Endothelial cell of umbilical vein (primary cell): ENCODE measurements at regions not wholly inside any gene's neighbourhood (a gene's known extent, or its start where the extent isn't known, plus 50 kb on each side); places are given as distances from the start of the nearest gene placed in this dataset.

Source experiments
- BruUV-seq: library from RNA; stranded (reverse); fragments of 400-500 nt; replicated peaks from 2 replicates; lab custom pipeline; 2021; lab: Mats Ljungman, UMichigan
- CTCF ChIA-PET: fragments of 300-600, 350-600 bp; sonication (Branson Sonifier 250); formaldehyde crosslinking; loops from one replicate; lab custom pipeline; 2021; ENCODE audit warnings: antibody characterized with exemption, inconsistent platforms; lab: Charles Lee
- POLR2A ChIA-PET: fragments of 300-600, 350-600 bp; sonication (Branson Sonifier 250); formaldehyde crosslinking; loops from one replicate; lab custom pipeline; 2021; ENCODE audit warnings: antibody characterized with exemption, inconsistent platforms; lab: Charles Lee
- DNase-seq: peaks from one replicate; pipeline ENCODE4 v3.0.0-alpha.2; 2011; ENCODE audit warnings: low read depth, low spot score
- FAIRE-seq: peaks from 2 replicates; lab custom pipeline; 2011; peaks lifted over from hg19 to GRCh38; lab: Jason Lieb, UNC
- H2AFZ ChIP-seq: 2 replicates; pipeline ENCODE4 v1.6.0; 2012; ENCODE audit warnings: low read depth, low read length, control low read depth, inconsistent platforms
- H3K27ac ChIP-seq: 2 replicates; pipeline ENCODE4 v1.5.1; 2011; ENCODE audit warnings: low read depth, mild to moderate bottlenecking, control low read depth, low read length, moderate library complexity; ENCODE audit not compliant: insufficient read depth
- H3K27me3 ChIP-seq, 2 experiments: 2 replicates each; pipeline versions ENCODE4 v1.6.0 to v1.6.1; 2011; ENCODE audit warnings: low read length in 2 of 2, mixed read lengths in 1 of 2; ENCODE audit not compliant: control insufficient read depth in 2 of 2, insufficient read depth in 2 of 2
- H3K36me3 ChIP-seq, 2 experiments: 2 replicates in 1 of 2; 3 replicates in 1 of 2; pipeline ENCODE4 v1.5.1; 2011; ENCODE audit warnings: low read length in 2 of 2, mild to moderate bottlenecking in 1 of 2, moderate library complexity in 1 of 2; ENCODE audit not compliant: control insufficient read depth in 2 of 2, insufficient read depth in 2 of 2; ENCODE audit errors: extremely low read depth in 1 of 2
- H3K4me1 ChIP-seq: 3 replicates; pipeline ENCODE4 v1.5.1; 2011; ENCODE audit warnings: mild to moderate bottlenecking, low read length; ENCODE audit not compliant: control insufficient read depth, insufficient read depth; ENCODE audit errors: extremely low read depth
- H3K4me2 ChIP-seq: 2 replicates; pipeline ENCODE4 v1.6.1; 2011; ENCODE audit warnings: low read length, control low read depth, mixed read lengths; ENCODE audit not compliant: insufficient read depth
- H3K4me3 ChIP-seq, 3 experiments: fragments of 200-600 bp in 1 of 3; sonication (generic), shearing (Covaris generic) in 1 of 3; replicated peaks in 1 of 3; 2 replicates each; pipeline ENCODE4 v1.5.1; 2011 to 2016; ENCODE audit warnings: control low read depth in 3 of 3, low read length in 3 of 3, mild to moderate bottlenecking in 2 of 3, inconsistent platforms in 1 of 3, low read depth in 1 of 3, moderate library complexity in 1 of 3; ENCODE audit not compliant: insufficient read depth in 1 of 3
- H3K79me2 ChIP-seq: 2 replicates; pipeline ENCODE4 v1.6.0; 2012; ENCODE audit warnings: low read length, inconsistent platforms; ENCODE audit not compliant: control insufficient read depth, insufficient read depth
- H3K9ac ChIP-seq: replicated peaks from 2 replicates; pipeline ENCODE3; 2011; ENCODE audit warnings: low read length, control low read depth; ENCODE audit not compliant: insufficient read depth; ENCODE audit errors: extremely low read depth
- H3K9me1 ChIP-seq: replicated peaks from 3 replicates; pipeline ENCODE4 v1.6.0; 2011; ENCODE audit warnings: mild to moderate bottlenecking, low read length; ENCODE audit not compliant: control insufficient read depth, insufficient read depth; ENCODE audit errors: extremely low read depth
- H3K9me3 ChIP-seq: replicated peaks from 2 replicates; pipeline ENCODE4 v1.5.1; 2012; ENCODE audit warnings: low read length, inconsistent platforms; ENCODE audit not compliant: control insufficient read depth, insufficient read depth
- H4K20me1 ChIP-seq: replicated peaks from 2 replicates; pipeline ENCODE3; 2011; ENCODE audit warnings: mild to moderate bottlenecking, low read length; ENCODE audit not compliant: control insufficient read depth, insufficient read depth; ENCODE audit errors: extremely low read depth
- EZH2 ChIP-seq: IDR thresholded peaks from 2 replicates; pipeline ENCODE4 v1.6.1; 2012; ENCODE audit warnings: borderline replicate concordance, low read depth, mild to moderate bottlenecking, moderate library complexity, low read length, inconsistent platforms; ENCODE audit not compliant: severe bottlenecking
- FOS ChIP-seq: IDR thresholded peaks from 2 replicates; pipeline ENCODE4 v1.6.1; 2011; ENCODE audit warnings: mild to moderate bottlenecking, low read length, moderate library complexity, borderline replicate concordance; ENCODE audit not compliant: insufficient read depth
- GATA2 ChIP-seq: IDR thresholded peaks from 2 replicates; pipeline ENCODE4 v1.7.0; 2011; ENCODE audit warnings: low read depth, mild to moderate bottlenecking, moderate library complexity, mixed read lengths, low read length; ENCODE audit not compliant: insufficient read length, insufficient read depth
- JUN ChIP-seq: IDR thresholded peaks from 2 replicates; pipeline ENCODE4 v1.6.1; 2011; ENCODE audit warnings: borderline replicate concordance, low read depth; ENCODE audit not compliant: insufficient read length, insufficient read depth
- MYC ChIP-seq: IDR thresholded peaks from one replicate; pipeline ENCODE4 v1.6.1; 2011; ENCODE audit warnings: mild to moderate bottlenecking, low read depth, low read length
- POLR2A ChIP-seq: IDR thresholded peaks from 2 replicates; pipeline ENCODE4 v1.6.1; 2012; ENCODE audit warnings: low read depth, mild to moderate bottlenecking, control low read depth, low read length
- POLR2AphosphoS5 ChIP-seq: IDR thresholded peaks from 2 replicates; pipeline ENCODE4 v1.6.1; 2012; ENCODE audit warnings: low read depth, mild to moderate bottlenecking, control low read depth, low read length, moderate library complexity; ENCODE audit not compliant: insufficient read depth
- dilution Hi-C: fragments of 300-500 bp; cut with MboI; formaldehyde crosslinking; loops from one replicate; pipeline ENCODE4 v1.15.0; 2019; ENCODE audit warnings: low sequenced_read_pairs; ENCODE audit not compliant: extremely low pct_ligation_motif_present
- intact Hi-C: fragments of 100-400 bp; cut with micrococcal nuclease; formaldehyde crosslinking; loops from one replicate; pipeline ENCODE4 v1.10.0; 2022
- TF ChIP-seq, protein P1 (sequence below), 2 donors: IDR thresholded peaks; 1 replicate in 1 of 2; 2 replicates in 1 of 2; pipeline ENCODE4 v1.5.1; 2011; ENCODE audit warnings: low read length in 2 of 2, mild to moderate bottlenecking in 2 of 2, moderate library complexity in 2 of 2, control low read depth in 1 of 2, inconsistent platforms in 1 of 2, low read depth in 1 of 2; ENCODE audit not compliant: insufficient read depth in 1 of 2; ENCODE audit errors: extremely low read depth in 1 of 2
- TF ChIP-seq, protein P2 (sequence below): IDR thresholded peaks from 2 replicates; pipeline ENCODE4 v1.6.1; 2011; ENCODE audit not compliant: insufficient read depth, insufficient read length

DNA sequence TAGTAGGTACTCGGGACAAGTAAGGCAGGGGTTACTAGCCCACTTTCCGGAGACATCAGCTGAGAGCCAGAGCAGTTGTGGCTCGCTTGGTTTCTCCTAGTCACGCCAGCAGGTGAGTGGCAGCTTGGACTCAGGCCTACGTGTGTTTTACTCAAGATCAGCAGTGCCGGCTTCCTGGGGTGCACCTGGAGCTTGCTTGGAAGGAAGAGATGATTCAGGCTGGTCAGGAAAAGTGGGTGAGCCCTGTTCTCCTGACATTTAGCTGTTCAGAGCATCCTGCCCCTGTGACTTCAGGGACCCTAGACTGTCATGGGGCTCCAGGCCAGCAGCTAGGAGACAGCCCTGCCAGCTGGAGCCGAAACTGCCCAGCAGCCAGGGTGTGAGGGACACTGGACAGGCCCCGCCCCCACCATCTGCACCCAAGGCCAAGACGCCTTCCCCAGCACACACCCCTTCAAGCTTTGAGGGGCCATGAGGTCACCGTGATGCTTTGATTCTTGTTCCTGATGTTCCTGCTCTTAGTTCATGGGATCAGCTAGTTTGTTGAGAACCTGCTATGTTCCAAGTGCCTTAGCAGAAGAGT, 238.0 kb upstream of the CIBAR2 start:
- Histone ChIP-seq H3K9me1 (no peaks in the 10 kb centered on the region), H3K9ac (no peak overlapping the region), H3K79me2 (no peaks in the 10 kb centered on the region), H4K20me1 (no peaks in the 10 kb centered on the region), H3K4me3 (no peak overlapping the region), H3K36me3 (no peaks in the 10 kb centered on the region), H3K4me1 (peaks cover 5% of the 10 kb centered on the region), H3K27me3 (no peaks in the 10 kb centered on the region), H3K27ac (no peak overlapping the region), H3K9me3 (no peaks in the 10 kb centered on the region), H2AFZ (no peak overlapping the region), H3K4me2 (no peak overlapping the region)
- dilution Hi-C loops (no loop called here), intact Hi-C loops (loop anchor here (2.0 kb wide), 1 partner anchor 15 kb away; no protein-coding TSS in a partner anchor)
- BruUV-seq: no TSS peak
- FAIRE-seq (no peak), DNase-seq (no peak)
- TF ChIP-seq EZH2 (no peak), MYC (no peak), FOS (no peak), JUN (no peak), POLR2AphosphoS5 (no peak), GATA2 (no peak), POLR2A (no peak)
- TF ChIP-seq, protein P1, sequence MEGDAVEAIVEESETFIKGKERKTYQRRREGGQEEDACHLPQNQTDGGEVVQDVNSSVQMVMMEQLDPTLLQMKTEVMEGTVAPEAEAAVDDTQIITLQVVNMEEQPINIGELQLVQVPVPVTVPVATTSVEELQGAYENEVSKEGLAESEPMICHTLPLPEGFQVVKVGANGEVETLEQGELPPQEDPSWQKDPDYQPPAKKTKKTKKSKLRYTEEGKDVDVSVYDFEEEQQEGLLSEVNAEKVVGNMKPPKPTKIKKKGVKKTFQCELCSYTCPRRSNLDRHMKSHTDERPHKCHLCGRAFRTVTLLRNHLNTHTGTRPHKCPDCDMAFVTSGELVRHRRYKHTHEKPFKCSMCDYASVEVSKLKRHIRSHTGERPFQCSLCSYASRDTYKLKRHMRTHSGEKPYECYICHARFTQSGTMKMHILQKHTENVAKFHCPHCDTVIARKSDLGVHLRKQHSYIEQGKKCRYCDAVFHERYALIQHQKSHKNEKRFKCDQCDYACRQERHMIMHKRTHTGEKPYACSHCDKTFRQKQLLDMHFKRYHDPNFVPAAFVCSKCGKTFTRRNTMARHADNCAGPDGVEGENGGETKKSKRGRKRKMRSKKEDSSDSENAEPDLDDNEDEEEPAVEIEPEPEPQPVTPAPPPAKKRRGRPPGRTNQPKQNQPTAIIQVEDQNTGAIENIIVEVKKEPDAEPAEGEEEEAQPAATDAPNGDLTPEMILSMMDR (IDR thresholded peaks at IDR 0.05; ENCODE audit: extremely low read depth in 1 of 2, insufficient read depth in 1 of 2, low read depth in 1 of 2, low read length in 2 of 2): no peak
- TF ChIP-seq, protein P2, sequence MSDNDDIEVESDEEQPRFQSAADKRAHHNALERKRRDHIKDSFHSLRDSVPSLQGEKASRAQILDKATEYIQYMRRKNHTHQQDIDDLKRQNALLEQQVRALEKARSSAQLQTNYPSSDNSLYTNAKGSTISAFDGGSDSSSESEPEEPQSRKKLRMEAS: no peak
- ChIA-PET CTCF (interaction anchor here (1.0 to 1.5 kb wide), 3 partner anchors 14 to 43 kb away, joined by 3 to 4 read pairs (median 3); no protein-coding TSS in a partner anchor), POLR2A (no interaction called here)
